ENCODE measurements at regions not wholly inside any gene's neighbourhood (a gene's known extent, or its start where the extent isn't known, plus 50 kb on each side); places are given as distances from the start of the nearest gene placed in this dataset.

DNA sequence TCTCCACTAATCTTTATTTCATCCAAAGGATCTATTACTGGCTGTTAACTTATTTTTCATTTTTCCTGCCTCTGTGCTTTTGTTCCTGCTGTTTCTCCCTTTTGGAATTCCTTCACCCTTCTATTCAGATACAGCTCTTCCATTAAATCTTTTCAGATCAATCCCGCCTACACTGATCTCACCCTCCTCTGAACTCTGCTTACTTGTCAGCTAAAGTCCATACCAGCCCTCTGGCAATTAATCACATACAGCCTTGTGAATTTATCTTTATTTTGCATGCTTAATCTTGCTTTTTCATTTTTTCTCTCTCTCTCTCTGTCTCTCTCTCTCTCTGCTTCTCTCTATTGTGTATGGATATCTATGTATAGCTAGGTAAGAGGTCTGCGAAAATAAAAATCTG is 100.8 kb upstream of the UMPS start:
- TF ChIP-seq, protein P1, sequence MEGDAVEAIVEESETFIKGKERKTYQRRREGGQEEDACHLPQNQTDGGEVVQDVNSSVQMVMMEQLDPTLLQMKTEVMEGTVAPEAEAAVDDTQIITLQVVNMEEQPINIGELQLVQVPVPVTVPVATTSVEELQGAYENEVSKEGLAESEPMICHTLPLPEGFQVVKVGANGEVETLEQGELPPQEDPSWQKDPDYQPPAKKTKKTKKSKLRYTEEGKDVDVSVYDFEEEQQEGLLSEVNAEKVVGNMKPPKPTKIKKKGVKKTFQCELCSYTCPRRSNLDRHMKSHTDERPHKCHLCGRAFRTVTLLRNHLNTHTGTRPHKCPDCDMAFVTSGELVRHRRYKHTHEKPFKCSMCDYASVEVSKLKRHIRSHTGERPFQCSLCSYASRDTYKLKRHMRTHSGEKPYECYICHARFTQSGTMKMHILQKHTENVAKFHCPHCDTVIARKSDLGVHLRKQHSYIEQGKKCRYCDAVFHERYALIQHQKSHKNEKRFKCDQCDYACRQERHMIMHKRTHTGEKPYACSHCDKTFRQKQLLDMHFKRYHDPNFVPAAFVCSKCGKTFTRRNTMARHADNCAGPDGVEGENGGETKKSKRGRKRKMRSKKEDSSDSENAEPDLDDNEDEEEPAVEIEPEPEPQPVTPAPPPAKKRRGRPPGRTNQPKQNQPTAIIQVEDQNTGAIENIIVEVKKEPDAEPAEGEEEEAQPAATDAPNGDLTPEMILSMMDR (IDR thresholded peaks at IDR 0.05; ENCODE audit: low read length): no peak
- TF ChIP-seq EZH2 (IDR thresholded peaks at IDR 0.05; ENCODE audit: borderline replicate concordance, low read length): no peak
